ENCODE measurements at regions not wholly inside any gene's neighbourhood (a gene's known extent, or its start where the extent isn't known, plus 50 kb on each side); places are given as distances from the start of the nearest gene placed in this dataset.
"Not testable (repeated sequence)": the region's sequence is repeated elsewhere in the genome, so short reads cannot be mapped to it uniquely, and the experiment has no call there.

- H3F3A ChIP-seq (ENCODE audit: low read length, unreplicated experiment); intact Hi-C loops (cut with micrococcal nuclease); H3K27me3 ChIP-seq (ENCODE audit: low read length); H3K4me1 ChIP-seq (ENCODE audit: insufficient read depth, low read length); H4K20me1 ChIP-seq (ENCODE audit: low read length); H3K27ac ChIP-seq (ENCODE audit: low read length); H3K4me3 ChIP-seq (ENCODE audit: low read length); DNase-seq; H3K36me3 ChIP-seq (ENCODE audit: low read depth, low read length); H3K9me3 ChIP-seq (ENCODE audit: low read length); ATAC-seq; BruUV-seq (replicated peaks); H2AFZ ChIP-seq (ENCODE audit: low read length); H3K79me2 ChIP-seq (ENCODE audit: low read length); POLR2A ChIA-PET (ENCODE audit: unreplicated experiment); H3K9me2 ChIP-seq (replicated peaks; ENCODE audit: low read length); H3K4me2 ChIP-seq (ENCODE audit: low read length); CTCF ChIA-PET; H3K9ac ChIP-seq (ENCODE audit: low read length): not testable (repeated sequence)
These were observed 327.9 kb upstream of the PLGLB2 start for GRCh38 chr2:87419980-87420379.

DNA sequence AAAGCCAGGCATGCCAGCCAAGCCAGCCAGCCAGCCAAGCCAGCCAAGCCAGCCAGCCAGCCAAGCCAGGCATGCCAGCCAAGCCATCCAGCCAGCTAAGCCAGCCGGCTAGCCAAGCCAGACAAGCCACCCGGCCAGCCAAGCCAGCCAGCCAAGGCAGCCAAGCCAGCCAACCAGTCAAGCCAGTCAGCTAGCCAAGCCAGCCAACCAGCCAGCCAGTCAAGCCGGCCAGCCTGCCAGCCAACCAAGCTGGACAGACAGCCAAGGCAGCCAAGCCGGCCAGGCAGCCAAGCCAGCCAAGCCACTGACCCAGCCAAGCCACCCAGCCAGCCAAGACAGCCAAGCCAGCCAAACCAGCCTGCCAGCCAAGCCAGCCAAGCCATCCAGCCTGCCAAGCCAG is 326.9 kb upstream of the PLGLB2 start:
- H4K20me1 ChIP-seq (ENCODE audit: low read length); H3K9me2 ChIP-seq (replicated peaks; ENCODE audit: low read length); BruUV-seq (replicated peaks); H3K4me1 ChIP-seq (ENCODE audit: insufficient read depth, low read length); H3K27ac ChIP-seq (ENCODE audit: low read length); intact Hi-C loops (cut with micrococcal nuclease); H3K9me3 ChIP-seq (ENCODE audit: low read length); H3K4me2 ChIP-seq (ENCODE audit: low read length); H3K9ac ChIP-seq (ENCODE audit: low read length); ATAC-seq; H3K4me3 ChIP-seq (ENCODE audit: low read length); POLR2A ChIA-PET (ENCODE audit: unreplicated experiment); H3F3A ChIP-seq (ENCODE audit: low read length, unreplicated experiment); DNase-seq; CTCF ChIA-PET; H2AFZ ChIP-seq (ENCODE audit: low read length); H3K79me2 ChIP-seq (ENCODE audit: low read length); H3K27me3 ChIP-seq (ENCODE audit: low read length); H3K36me3 ChIP-seq (ENCODE audit: low read depth, low read length): not testable (repeated sequence)

DNA sequence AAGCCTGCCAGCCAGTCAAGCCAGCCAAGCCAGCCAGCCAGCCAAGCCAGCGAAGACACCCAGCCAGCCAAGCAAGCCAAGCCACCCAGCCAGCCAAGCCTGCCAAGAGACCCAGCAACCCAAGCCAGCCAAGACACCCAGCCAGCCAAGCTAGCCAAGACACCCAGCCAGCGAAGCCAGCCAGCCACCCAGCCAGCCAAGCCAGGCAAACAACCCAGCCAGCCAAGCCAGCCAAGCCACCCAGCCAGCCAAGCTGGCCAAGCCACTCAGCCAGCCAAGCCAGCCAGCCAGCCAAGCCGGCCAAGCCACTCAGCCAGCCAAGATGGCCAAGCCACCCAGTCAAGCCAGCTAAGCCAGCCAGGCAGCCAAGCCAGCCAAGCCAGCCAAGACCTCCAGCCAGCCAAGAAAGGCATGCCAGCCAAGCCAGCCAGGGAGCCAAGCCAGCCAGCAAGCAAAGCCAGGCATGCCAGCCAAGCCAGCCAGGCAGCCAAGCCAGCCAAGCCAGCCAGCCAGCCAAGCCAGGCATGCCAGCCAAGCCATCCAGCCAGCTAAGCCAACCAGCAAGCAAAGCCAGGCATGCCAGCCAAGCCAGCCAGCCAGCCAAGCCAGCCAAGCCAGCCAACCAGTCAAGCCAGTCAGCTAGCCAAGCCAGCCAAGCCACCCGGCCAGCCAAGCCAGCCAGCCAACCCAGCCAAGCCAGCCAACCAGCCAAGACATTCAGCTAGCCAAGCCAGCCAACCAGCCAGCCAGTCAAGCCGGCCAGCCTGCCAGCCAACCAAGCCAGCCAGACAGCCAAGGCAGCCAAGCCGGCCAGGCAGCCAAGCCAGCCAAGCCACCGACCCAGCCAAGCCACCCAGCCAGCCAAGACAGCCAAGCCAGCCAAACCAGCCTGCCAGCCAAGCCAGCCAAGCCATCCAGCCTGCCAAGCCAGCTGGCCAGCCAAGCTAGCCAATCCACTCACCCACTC is 323.8 kb upstream of the PLGLB2 start:
- POLR2A ChIA-PET (ENCODE audit: unreplicated experiment); ATAC-seq; H3K79me2 ChIP-seq (ENCODE audit: low read length); CTCF ChIA-PET; BruUV-seq (replicated peaks); H3K4me1 ChIP-seq (ENCODE audit: insufficient read depth, low read length); H3F3A ChIP-seq (ENCODE audit: low read length, unreplicated experiment); H3K36me3 ChIP-seq (ENCODE audit: low read depth, low read length); H3K4me2 ChIP-seq (ENCODE audit: low read length); DNase-seq; H3K4me3 ChIP-seq (ENCODE audit: low read length); H3K27me3 ChIP-seq (ENCODE audit: low read length); H3K9me3 ChIP-seq (ENCODE audit: low read length); H2AFZ ChIP-seq (ENCODE audit: low read length); H4K20me1 ChIP-seq (ENCODE audit: low read length); H3K9me2 ChIP-seq (replicated peaks; ENCODE audit: low read length); H3K9ac ChIP-seq (ENCODE audit: low read length); H3K27ac ChIP-seq (ENCODE audit: low read length); intact Hi-C loops (cut with micrococcal nuclease): not testable (repeated sequence)

- POLR2A ChIA-PET (ENCODE audit: unreplicated experiment); ATAC-seq; BruUV-seq (replicated peaks); H3K9me3 ChIP-seq (ENCODE audit: low read length); H3K9ac ChIP-seq (ENCODE audit: low read length); H3K9me2 ChIP-seq (replicated peaks; ENCODE audit: low read length); H3F3A ChIP-seq (ENCODE audit: low read length, unreplicated experiment); H3K4me1 ChIP-seq (ENCODE audit: insufficient read depth, low read length); H3K79me2 ChIP-seq (ENCODE audit: low read length); CTCF ChIA-PET; H4K20me1 ChIP-seq (ENCODE audit: low read length); DNase-seq; H2AFZ ChIP-seq (ENCODE audit: low read length); intact Hi-C loops (cut with micrococcal nuclease); H3K4me2 ChIP-seq (ENCODE audit: low read length); H3K27me3 ChIP-seq (ENCODE audit: low read length); H3K27ac ChIP-seq (ENCODE audit: low read length); H3K4me3 ChIP-seq (ENCODE audit: low read length); H3K36me3 ChIP-seq (ENCODE audit: low read depth, low read length): not testable (repeated sequence)
These were observed 323.1 kb upstream of the PLGLB2 start for GRCh38 chr2:87424763-87425154.

DNA sequence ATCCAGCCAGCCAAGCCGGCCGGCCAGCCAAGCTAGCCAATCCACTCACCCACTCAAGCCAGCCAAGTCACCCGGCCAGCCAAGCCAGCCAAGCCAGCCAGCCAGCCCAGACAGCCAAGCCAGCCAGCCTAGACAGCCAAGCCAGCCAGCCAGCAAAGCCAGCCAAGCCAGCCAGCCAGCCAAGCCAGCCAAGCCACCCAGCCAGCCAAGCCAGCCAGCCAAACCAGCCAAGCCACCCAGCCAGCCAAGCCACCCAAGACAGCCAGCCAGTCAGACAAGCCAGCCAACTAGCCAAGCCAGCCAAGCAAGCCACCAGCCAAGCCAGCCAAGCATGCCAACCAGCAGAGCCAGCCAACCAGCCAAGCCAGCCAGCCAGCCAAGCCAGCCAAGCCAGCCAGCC is 322.7 kb upstream of the PLGLB2 start:
- H3K27me3 ChIP-seq (ENCODE audit: low read length); H3K4me2 ChIP-seq (ENCODE audit: low read length); intact Hi-C loops (cut with micrococcal nuclease); H3K27ac ChIP-seq (ENCODE audit: low read length); BruUV-seq (replicated peaks); H3K9ac ChIP-seq (ENCODE audit: low read length); H3K9me2 ChIP-seq (replicated peaks; ENCODE audit: low read length); H4K20me1 ChIP-seq (ENCODE audit: low read length); H3K4me3 ChIP-seq (ENCODE audit: low read length); POLR2A ChIA-PET (ENCODE audit: unreplicated experiment); H3F3A ChIP-seq (ENCODE audit: low read length, unreplicated experiment); DNase-seq; H3K36me3 ChIP-seq (ENCODE audit: low read depth, low read length); H2AFZ ChIP-seq (ENCODE audit: low read length); H3K4me1 ChIP-seq (ENCODE audit: insufficient read depth, low read length); H3K79me2 ChIP-seq (ENCODE audit: low read length); ATAC-seq; CTCF ChIA-PET; H3K9me3 ChIP-seq (ENCODE audit: low read length): not testable (repeated sequence)

DNA sequence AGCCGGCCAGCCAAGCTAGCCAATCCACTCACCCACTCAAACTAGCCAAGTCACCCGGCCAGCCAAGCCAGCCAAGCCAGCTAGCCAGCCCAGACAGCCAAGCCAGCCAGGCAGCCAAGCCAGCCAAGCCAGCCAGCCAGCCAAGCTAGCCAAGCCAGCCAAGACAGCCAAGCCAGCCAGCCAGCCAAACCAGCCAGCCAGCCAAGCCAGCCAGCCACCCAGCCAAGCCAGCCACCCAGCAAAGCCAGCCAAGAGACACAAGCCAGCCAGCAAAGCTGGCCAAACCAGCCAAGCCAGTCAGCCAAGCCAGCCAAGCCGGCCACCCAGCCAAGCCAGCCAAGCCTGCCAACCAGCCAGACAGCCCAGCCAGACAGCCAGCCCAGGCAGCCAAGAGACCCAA is 322.2 kb upstream of the PLGLB2 start:
- H3K9ac ChIP-seq (ENCODE audit: low read length); DNase-seq; H2AFZ ChIP-seq (ENCODE audit: low read length); H3K4me3 ChIP-seq (ENCODE audit: low read length); H3K27me3 ChIP-seq (ENCODE audit: low read length); H3K79me2 ChIP-seq (ENCODE audit: low read length); H4K20me1 ChIP-seq (ENCODE audit: low read length); intact Hi-C loops (cut with micrococcal nuclease); H3K4me1 ChIP-seq (ENCODE audit: insufficient read depth, low read length); H3K4me2 ChIP-seq (ENCODE audit: low read length); H3K9me2 ChIP-seq (replicated peaks; ENCODE audit: low read length); POLR2A ChIA-PET (ENCODE audit: unreplicated experiment); H3K36me3 ChIP-seq (ENCODE audit: low read depth, low read length); BruUV-seq (replicated peaks); H3K27ac ChIP-seq (ENCODE audit: low read length); H3K9me3 ChIP-seq (ENCODE audit: low read length); ATAC-seq; H3F3A ChIP-seq (ENCODE audit: low read length, unreplicated experiment); CTCF ChIA-PET: not testable (repeated sequence)

Data from PC-3 (cell line).